Fibroblast of lung (primary cell): ENCODE measurements at regions not wholly inside any gene's neighbourhood (a gene's known extent, or its start where the extent isn't known, plus 50 kb on each side); places are given as distances from the start of the nearest gene placed in this dataset.

Experiments
- CTCF ChIP-seq, 2 donors: IDR thresholded peaks in 1 of 2; conservative IDR thresholded peaks in 1 of 2; 1 replicate in 1 of 2; 2 replicates in 1 of 2; pipeline ENCODE4 v1.5.1; 2011 to 2012; ENCODE audit warnings: low read length in 2 of 2, control low read depth in 1 of 2, inconsistent platforms in 1 of 2, low read depth in 1 of 2, mild to moderate bottlenecking in 1 of 2
- EZH2 ChIP-seq: IDR thresholded peaks from 2 replicates; pipeline ENCODE4 v1.5.1; 2012; ENCODE audit warnings: low read length, control low read depth, mild to moderate bottlenecking; ENCODE audit errors: missing control alignments

DNA sequence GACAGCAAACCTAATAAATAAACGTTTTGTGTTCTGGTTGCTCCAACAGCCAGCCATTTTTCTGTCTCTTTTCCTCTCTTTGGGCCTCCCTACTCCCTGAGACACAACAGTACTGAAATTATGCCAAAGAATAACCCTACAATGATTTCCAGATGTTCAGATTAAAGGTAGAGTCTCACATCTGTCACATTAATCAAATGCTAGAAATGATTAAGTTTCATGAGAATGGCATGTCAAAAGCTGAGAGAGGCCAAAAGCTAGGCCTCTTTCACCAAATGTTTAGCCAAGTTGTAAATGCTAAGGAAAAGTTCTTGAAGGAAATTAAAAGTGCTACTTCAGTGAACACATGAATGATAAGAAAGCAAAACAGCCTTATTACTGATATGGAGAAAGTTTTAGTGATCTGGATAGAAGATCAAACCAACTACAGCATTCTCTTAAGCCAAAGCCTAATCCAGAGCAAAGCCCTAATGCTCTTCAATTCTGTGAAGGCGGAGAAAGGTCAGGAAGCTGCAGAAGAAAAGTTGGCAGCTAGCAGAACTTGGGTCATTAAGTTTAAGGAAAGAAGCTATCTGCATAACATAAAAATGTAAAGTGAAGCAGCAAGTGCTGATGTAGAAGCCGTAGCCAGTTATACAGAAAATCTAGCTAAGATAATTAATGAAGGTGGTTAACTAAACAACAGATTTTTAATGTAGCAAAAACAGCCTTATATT is 182.1 kb upstream of the NUDT6 start:
- TF ChIP-seq CTCF (conservative IDR thresholded peaks at IDR 0.05 in 1 of 2, IDR thresholded peaks at IDR 0.05 in 1 of 2; ENCODE audit: low read depth in 1 of 2, low read length in 2 of 2) (no peak), EZH2 (no peak)
